Lower leg skin (tissue), 3 donors: ENCODE measurements at regions not wholly inside any gene's neighbourhood (a gene's known extent, or its start where the extent isn't known, plus 50 kb on each side); places are given as distances from the start of the nearest gene placed in this dataset.

ENCODE experiments used
- CTCF ChIP-seq, 3 donors: fragments of 450-650 bp; IDR thresholded peaks; one replicate each; pipeline ENCODE4 v1.5.1; 2016; ENCODE audit warnings: antibody characterized with exemption in 3 of 3, mild to moderate bottlenecking in 3 of 3, moderate library complexity in 2 of 3
- POLR2A ChIP-seq, 2 donors: fragments of 450-650 bp; IDR thresholded peaks; one replicate each; pipeline ENCODE4 v1.6.1; 2016 to 2017; ENCODE audit warnings: antibody characterized with exemption in 2 of 2, mild to moderate bottlenecking in 1 of 2, moderate library complexity in 1 of 2

GRCh38 chr6:128638817-128639216 lies 118.4 kb upstream of the PTPRK start:
- no peak for TF ChIP-seq CTCF (IDR thresholded peaks at IDR 0.05)
- no peak for TF ChIP-seq POLR2A (IDR thresholded peaks at IDR 0.05)
